ENCODE measurements at regions not wholly inside any gene's neighbourhood (a gene's known extent, or its start where the extent isn't known, plus 50 kb on each side); places are given as distances from the start of the nearest gene placed in this dataset.
A peak's percentile ranks its signal among the peaks of the same experiment; 100 is the strongest.

GRCh38 chr10:3432081-3432825 is 259.7 kb upstream of the PITRM1 start:
- Histone ChIP-seq H3K4me1 (peaks cover 0 to 17% (median 5%) of the 10 kb centered on the region in 3 donors), H3K4me3 (no peak overlapping the region), H3K9me3 (no peaks in the 10 kb centered on the region), H3K27ac (no peak overlapping the region), H3K27me3 (no peaks in the 10 kb centered on the region), H3K36me3 (no peaks in the 10 kb centered on the region)
- TF ChIP-seq POLR2A (IDR thresholded peaks at IDR 0.05), result no peak
- TF ChIP-seq CTCF (IDR thresholded peaks at IDR 0.05), result no peak
- DNase-seq, result no peak
- intact Hi-C loops (cut with DNase I), result no loop called here
- 94% methylated on average over 4 of the region's 4 CpGs for WGBS, 2 donors

DNA sequence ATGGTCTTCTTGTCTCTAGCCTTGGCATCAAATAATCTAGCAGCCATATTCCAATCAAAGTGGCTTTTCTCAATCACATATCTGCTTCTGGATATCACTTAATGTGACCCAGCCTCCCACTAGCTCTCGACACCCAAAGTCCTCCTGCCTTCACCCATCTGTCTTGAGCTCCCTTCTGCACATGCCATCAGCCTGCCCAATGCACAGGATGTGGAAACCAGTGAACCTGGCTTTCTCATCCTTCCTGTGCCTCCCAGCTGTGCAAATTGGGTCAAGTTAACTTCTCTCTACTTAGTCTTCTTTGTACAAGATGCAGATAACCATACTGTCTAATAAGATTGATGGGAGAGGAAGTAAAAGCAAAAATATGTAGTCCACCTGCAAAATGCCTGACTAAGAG is 257.9 kb upstream of the PITRM1 start:
- WGBS, 2 donors, result 71 to 86% methylated on average over 1 of the region's 1 CpG

DNA sequence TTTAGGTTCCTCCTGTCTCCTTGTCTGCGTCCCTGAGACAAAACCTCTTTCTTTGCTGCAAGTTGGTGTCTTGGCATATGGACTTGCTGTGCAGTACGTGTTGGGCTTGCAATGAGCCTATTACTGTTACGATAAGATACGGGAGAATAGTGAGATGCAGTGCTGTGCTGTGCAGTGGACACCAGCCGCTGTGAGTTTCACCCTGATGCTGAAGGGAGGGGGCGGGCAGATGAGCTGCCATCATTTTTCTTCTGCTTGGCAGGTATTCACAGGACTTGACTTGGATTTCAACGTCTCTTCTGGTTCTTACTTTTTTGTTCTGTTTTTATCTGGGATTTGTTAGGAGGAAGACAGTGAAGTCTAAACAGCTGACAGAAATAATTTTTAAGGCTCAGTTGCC is 257.1 kb upstream of the PITRM1 start:
- H3K27ac ChIP-seq, result peak overlapping the region in 1 of 4 donors; percentile 28
- no peak for DNase-seq
- no peaks in the 10 kb centered on the region for H3K9me3 ChIP-seq
- TF ChIP-seq CTCF (IDR thresholded peaks at IDR 0.05), result no peak
- TF ChIP-seq POLR2A (IDR thresholded peaks at IDR 0.05), result no peak
- no peak overlapping the region for H3K4me3 ChIP-seq
- no peaks in the 10 kb centered on the region for H3K27me3 ChIP-seq
- no peaks in the 10 kb centered on the region for H3K36me3 ChIP-seq
- intact Hi-C loops (cut with DNase I), result no loop called here
- peaks cover 7 to 23% (median 22%) of the 10 kb centered on the region in 3 donors for H3K4me1 ChIP-seq
- 59 to 74% methylated on average over 6 to 7 of the region's 7 CpGs for WGBS, 2 donors

More for the DNA sequence above, 257.9 kb upstream of the PITRM1 start:
- no peaks in the 10 kb centered on the region for H3K27me3 ChIP-seq
- TF ChIP-seq POLR2A (IDR thresholded peaks at IDR 0.05) (no peak), CTCF (IDR thresholded peaks at IDR 0.05) (no peak)
- intact Hi-C loops (cut with DNase I), result no loop called here
- H3K4me1 ChIP-seq, result peaks cover 6 to 23% (median 19%) of the 10 kb centered on the region in 3 donors
- H3K27ac ChIP-seq, result no peak overlapping the region
- DNase-seq, result no peak
- no peak overlapping the region for H3K4me3 ChIP-seq
- no peaks in the 10 kb centered on the region for H3K9me3 ChIP-seq
- no peaks in the 10 kb centered on the region for H3K36me3 ChIP-seq

DNA sequence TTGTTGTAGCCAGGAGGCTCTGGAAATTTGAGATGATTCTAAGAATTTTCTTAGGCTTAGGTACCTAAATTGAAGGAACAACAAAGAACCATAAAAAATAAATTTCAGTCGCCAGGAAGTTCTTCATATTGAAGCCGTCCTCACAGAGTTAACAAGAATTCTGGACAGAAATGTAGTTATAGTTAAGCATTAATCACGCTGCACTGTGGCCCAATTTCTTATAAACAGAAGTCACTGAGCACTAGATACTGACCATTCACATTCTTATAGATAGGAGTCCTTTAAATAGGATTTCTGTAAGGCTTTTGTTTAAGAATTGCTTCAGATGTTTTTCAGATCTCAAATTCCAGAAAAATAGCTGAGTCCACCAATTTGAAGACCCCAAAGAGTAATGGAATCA is 256.2 kb upstream of the PITRM1 start:
- Histone ChIP-seq H3K27me3 (no peaks in the 10 kb centered on the region), H3K27ac (peak overlapping the region in 2 of 4 donors; percentile 28 to 59), H3K4me1 (peaks cover 7 to 28% (median 22%) of the 10 kb centered on the region in 3 donors), H3K4me3 (no peak overlapping the region), H3K36me3 (no peaks in the 10 kb centered on the region), H3K9me3 (no peaks in the 10 kb centered on the region)
- DNase-seq, result no peak
- TF ChIP-seq CTCF (IDR thresholded peaks at IDR 0.05) (no peak), POLR2A (IDR thresholded peaks at IDR 0.05) (no peak)
- intact Hi-C loops (cut with DNase I), result no loop called here
- WGBS, 2 donors, result 95% methylated on average over 3 of the region's 3 CpGs

DNA sequence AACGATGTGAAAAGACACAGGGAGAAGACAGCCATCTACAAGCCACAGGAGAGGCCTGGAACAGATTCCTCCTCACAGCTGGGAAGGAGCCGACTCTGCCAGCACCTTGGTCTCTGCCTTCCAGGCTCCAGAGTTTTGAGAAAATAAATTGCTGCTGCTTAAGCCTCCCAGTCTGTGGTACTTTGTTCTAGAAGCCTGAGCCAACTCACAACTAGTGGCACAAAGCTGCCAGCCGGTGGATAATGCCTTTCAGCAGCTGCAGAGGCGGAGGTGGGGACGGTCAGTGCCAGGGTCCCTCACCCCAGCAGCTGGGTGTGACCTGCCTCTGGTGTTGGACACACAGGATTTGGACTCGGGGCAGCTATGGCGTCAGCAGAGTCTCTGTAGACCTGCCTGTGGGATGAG is 255.4 kb upstream of the PITRM1 start:
- whole genome bisulfite sequencing, 2 donors, result 71 to 77% methylated on average over 4 to 7 of the region's 7 CpGs
- Histone ChIP-seq H3K4me3 (no peak overlapping the region), H3K27me3 (no peaks in the 10 kb centered on the region), H3K4me1 (peaks cover 7 to 28% (median 22%) of the 10 kb centered on the region in 3 donors), H3K27ac (peak overlapping the region in 3 of 4 donors; percentile 41 to 61 (median 59)), H3K9me3 (no peaks in the 10 kb centered on the region), H3K36me3 (no peaks in the 10 kb centered on the region)
- TF ChIP-seq CTCF (IDR thresholded peaks at IDR 0.05), result no peak
- intact Hi-C loops (cut with DNase I), result no loop called here
- no peak for DNase-seq
